ENCODE measurements at regions not wholly inside any gene's neighbourhood (a gene's known extent, or its start where the extent isn't known, plus 50 kb on each side); places are given as distances from the start of the nearest gene placed in this dataset.

- no peaks in the 10 kb centered on the region for H3K36me3 ChIP-seq
- no peaks in the 10 kb centered on the region for H3K27me3 ChIP-seq
- TF ChIP-seq POLR2AphosphoS5 (IDR thresholded peaks at IDR 0.05), result no peak
- TF ChIP-seq, protein P1, sequence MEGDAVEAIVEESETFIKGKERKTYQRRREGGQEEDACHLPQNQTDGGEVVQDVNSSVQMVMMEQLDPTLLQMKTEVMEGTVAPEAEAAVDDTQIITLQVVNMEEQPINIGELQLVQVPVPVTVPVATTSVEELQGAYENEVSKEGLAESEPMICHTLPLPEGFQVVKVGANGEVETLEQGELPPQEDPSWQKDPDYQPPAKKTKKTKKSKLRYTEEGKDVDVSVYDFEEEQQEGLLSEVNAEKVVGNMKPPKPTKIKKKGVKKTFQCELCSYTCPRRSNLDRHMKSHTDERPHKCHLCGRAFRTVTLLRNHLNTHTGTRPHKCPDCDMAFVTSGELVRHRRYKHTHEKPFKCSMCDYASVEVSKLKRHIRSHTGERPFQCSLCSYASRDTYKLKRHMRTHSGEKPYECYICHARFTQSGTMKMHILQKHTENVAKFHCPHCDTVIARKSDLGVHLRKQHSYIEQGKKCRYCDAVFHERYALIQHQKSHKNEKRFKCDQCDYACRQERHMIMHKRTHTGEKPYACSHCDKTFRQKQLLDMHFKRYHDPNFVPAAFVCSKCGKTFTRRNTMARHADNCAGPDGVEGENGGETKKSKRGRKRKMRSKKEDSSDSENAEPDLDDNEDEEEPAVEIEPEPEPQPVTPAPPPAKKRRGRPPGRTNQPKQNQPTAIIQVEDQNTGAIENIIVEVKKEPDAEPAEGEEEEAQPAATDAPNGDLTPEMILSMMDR (IDR thresholded peaks at IDR 0.05), result no peak
- TF ChIP-seq POLR2A (IDR thresholded peaks at IDR 0.05), result no peak
- no peak for TF ChIP-seq EP300 (IDR thresholded peaks at IDR 0.05)
- DNase-seq, result peak in 1 of 2 donors; percentile 25
- no peaks in the 10 kb centered on the region for H3K9me3 ChIP-seq
- H3K4me3 ChIP-seq, result no peak overlapping the region
- intact Hi-C loops (cut with DNase I; ENCODE audit: low total_unique reads), result no loop called here
- no peaks in the 10 kb centered on the region for H3K4me1 ChIP-seq
- no peak overlapping the region for H3K27ac ChIP-seq
- 35 to 64% (median 41%) methylated on average over 1 of the region's 1 CpG for WGBS, 5 donors
Measured at GRCh38 chr5:145072889-145073288, 762.3 kb downstream of the PRELID2 start.

GRCh38 chr5:145068721-145069120 lies 766.4 kb downstream of the PRELID2 start:
- TF ChIP-seq POLR2AphosphoS5 (IDR thresholded peaks at IDR 0.05) (no peak), EP300 (IDR thresholded peaks at IDR 0.05) (no peak), POLR2A (IDR thresholded peaks at IDR 0.05) (no peak)
- TF ChIP-seq, protein P1 (IDR thresholded peaks at IDR 0.05), result no peak
- no peak for DNase-seq
- Histone ChIP-seq H3K9me3 (no peaks in the 10 kb centered on the region), H3K36me3 (no peaks in the 10 kb centered on the region), H3K4me1 (no peaks in the 10 kb centered on the region), H3K27ac (no peak overlapping the region), H3K27me3 (no peaks in the 10 kb centered on the region), H3K4me3 (no peak overlapping the region)
- 84 to 86% (median 85%) methylated on average over 3 of the region's 3 CpGs for WGBS, 5 donors
- intact Hi-C loops (cut with DNase I; ENCODE audit: low total_unique reads), result no loop called here

- peak in 1 of 2 donors; percentile 40 for DNase-seq
- H3K36me3 ChIP-seq, result no peaks in the 10 kb centered on the region
- no peak overlapping the region for H3K4me3 ChIP-seq
- H3K4me1 ChIP-seq, result peaks cover 0 to 5% (median 0%) of the 10 kb centered on the region in 4 donors
- no peaks in the 10 kb centered on the region for H3K27me3 ChIP-seq
- no peak overlapping the region for H3K27ac ChIP-seq
- no peaks in the 10 kb centered on the region for H3K9me3 ChIP-seq
- no peak for TF ChIP-seq POLR2AphosphoS5 (IDR thresholded peaks at IDR 0.05)
- TF ChIP-seq EP300 (IDR thresholded peaks at IDR 0.05), result no peak
- TF ChIP-seq, protein P1 (IDR thresholded peaks at IDR 0.05), result no peak
- no peak for TF ChIP-seq POLR2A (IDR thresholded peaks at IDR 0.05)
- 51 to 56% (median 56%) methylated on average over 6 of the region's 6 CpGs for WGBS, 5 donors
- intact Hi-C loops (cut with DNase I; ENCODE audit: low total_unique reads), result no loop called here
Measured at GRCh38 chr5:145062280-145063062, 772.7 kb downstream of the PRELID2 start.

DNA sequence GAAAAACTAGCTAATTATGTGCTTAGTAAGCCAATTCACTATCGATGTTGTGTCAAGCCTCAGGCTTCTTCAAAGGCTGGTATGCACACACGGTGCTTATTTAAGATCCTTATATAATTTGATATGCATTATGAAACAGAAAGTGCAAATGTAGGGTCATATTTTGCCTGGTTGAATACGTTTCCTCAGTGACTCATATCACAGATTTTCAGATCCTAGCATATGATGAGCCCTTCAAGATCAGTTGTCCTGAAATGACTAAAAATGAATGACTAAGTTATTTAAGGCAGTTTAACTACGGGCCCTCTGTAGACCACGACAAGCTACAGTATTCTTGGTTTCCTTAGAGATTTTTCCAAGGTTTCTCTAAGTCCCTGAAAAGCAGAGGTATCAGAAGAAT lies 778.3 kb downstream of the PRELID2 start:
- intact Hi-C loops (cut with DNase I; ENCODE audit: low total_unique reads), result no loop called here
- Histone ChIP-seq H3K4me1 (no peaks in the 10 kb centered on the region), H3K27ac (no peak overlapping the region), H3K27me3 (no peaks in the 10 kb centered on the region), H3K9me3 (no peaks in the 10 kb centered on the region), H3K4me3 (no peak overlapping the region), H3K36me3 (no peaks in the 10 kb centered on the region)
- no peak for DNase-seq
- no peak for TF ChIP-seq EP300 (IDR thresholded peaks at IDR 0.05)
- TF ChIP-seq, protein P1 (IDR thresholded peaks at IDR 0.05), result no peak
- no peak for TF ChIP-seq POLR2A (IDR thresholded peaks at IDR 0.05)
- TF ChIP-seq POLR2AphosphoS5 (IDR thresholded peaks at IDR 0.05), result no peak
- 34 to 54% (median 38%) methylated on average over 5 of the region's 5 CpGs for WGBS, 5 donors

Measured in stomach (tissue), 8 donors.